GM21367 (cell line): ENCODE measurements at regions not wholly inside any gene's neighbourhood (a gene's known extent, or its start where the extent isn't known, plus 50 kb on each side); places are given as distances from the start of the nearest gene placed in this dataset.
"Not testable (repeated sequence)": the region's sequence is repeated elsewhere in the genome, so short reads cannot be mapped to it uniquely, and the experiment has no call there.

Experiments used
- ATAC-seq: cut with Tn5 transposase; IDR thresholded peaks from one replicate; pipeline ENCODE4 v1.9.1; 2021; ENCODE audit not compliant: unreplicated experiment

DNA sequence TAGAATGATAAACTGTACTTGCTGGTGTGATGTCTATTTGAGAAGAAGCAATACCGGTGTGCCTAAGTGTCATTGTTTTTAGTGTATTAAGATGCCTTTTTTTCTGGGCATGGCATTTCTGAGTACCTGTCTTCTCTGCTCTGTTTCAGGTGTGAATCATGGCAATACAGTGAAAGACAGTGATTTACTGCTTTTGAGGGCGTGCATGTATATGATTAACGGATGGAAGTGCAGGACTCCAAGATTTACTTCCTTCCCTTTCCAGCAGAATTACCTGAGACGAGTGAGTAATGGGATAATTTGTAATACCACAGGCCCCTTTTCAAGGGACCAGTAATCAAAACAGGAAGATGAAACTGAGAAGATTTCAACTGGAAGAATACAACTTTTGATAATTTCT is 315.8 kb downstream of the SOX4 start:
- ATAC-seq = no peak

DNA sequence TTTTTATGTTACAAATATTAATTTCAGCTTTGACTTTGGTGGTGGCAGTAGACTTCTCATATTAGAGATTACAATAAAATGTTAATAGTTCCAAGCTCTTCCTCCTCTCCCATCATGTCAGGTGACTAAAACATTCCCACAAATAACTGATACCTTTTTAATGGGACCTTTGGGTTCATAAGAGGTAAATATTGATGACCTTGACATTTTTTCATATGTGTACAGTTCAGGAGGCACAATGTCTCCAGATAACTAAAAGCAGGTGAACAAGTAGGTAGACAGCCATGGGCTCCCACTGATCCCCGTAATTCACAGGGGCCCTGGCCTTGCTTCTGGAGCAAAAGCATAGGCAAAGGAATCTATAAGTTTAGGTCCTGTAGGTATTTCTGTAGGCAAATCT is 317.7 kb downstream of the SOX4 start:
- no peak for ATAC-seq

DNA sequence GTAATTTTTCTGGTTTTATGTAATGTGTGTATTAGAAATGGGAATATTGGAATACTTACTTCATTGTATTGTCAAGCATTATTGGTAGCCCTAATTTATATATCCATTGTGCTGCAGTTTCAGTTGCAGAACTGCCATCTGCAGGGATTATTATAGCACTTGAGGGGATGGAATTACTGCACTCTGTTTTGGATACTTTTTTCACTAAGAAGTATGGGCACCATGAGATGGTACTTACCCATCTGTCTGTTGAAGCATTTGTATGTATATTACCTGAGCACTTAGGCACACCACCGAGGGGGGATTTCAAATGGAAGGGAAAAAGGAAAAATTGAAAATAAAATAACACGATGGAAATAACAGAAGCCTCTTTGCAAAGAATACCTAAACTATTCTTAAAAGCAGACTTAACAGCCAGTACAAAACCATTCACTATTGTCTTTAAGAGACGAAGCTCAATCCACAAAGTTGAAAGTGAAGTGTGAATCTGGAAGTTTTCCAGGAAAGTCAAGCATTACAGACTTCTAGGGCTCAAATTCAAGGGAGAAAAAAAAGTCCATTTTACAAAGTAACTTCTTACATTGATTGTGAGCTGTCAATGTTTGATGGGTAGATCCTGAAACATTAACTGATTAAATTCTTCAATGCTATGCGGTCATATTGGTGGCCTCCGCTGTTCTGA is 318.7 kb downstream of the SOX4 start:
- ATAC-seq = no peak

DNA sequence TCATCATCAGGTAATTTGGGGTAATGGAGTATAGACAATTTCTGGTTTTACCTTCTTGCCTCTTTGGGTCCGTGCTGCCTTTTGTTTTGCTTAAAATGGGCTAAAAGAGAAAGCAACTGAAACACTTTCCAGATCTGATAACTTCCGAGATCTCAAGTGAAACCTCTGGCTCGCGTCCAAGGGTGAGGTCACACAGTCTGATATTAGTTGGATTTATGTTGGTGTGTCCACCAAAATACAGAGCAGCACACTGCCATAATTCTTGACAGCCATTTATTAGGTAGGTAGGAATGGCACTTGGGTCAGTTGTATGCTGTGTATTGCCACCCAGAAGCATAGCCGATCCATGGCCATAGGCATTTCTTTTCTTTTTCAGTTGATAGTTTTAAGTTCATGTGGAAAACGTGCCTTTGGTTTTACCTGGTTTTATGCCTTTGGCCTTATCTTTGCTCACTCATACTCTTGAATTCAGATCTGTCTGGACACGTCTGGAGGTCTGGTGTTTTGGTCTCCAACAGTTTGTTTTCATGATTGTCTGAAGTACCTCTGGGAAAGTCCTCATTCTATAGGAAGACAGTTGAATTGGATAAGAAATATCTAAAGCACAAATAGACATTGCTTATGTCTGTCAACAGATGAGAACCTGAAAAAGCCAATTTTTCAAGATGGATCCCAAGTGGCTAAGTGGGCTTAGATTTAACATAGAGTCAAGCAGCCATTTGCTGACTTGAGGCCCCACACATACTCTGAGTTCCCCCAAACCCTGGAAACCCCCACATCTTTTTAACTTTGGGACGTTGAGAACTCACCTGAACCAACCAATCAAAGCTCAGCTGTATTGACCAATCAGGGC is 320.8 kb downstream of the SOX4 start:
- no peak for ATAC-seq

DNA sequence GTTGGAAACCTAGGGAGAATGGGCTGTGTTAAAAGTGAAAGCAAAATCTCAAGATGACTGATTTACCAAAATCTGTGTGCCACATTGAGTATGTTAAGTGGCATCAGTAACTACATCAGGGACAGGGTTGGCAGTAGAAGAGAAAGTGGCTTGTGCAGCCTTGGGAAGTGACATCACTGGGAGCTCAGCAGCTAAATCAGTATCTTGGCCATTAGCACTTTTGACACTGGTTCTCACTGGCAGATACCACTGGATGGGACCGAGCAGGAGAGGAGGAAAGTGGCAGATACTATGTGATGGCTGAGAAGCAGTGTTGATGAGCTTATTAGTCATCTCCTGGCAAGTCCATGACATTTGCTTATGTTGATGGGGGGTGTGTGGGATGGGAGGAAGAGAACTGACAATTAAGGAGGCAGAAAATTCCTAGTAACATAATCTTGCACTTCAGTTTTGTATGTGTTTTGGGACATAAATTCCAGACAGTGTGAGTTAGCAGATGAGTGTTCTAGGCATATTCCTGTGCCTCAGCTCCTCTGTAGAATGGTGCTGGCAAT is 322.2 kb downstream of the SOX4 start:
- ATAC-seq = no peak

DNA sequence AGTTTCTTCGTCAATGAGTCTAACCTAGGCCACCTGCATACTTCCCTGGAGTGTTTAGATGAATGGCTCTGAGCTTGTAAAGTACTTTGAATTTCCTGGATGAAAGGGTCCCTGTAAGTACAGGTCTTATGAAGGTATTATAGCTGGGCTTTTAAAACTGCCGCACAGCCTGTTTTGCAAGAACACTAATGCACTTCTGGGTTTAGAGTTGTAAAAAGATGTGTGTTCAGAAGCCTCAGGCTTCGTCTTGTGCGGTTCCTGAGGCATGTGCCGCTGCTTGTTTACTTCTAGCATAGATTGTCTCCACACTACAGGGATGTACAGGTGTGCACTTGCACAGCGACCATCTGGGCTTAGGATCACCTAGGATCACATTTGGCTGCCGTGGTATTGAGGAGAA is 324.5 kb downstream of the SOX4 start:
- ATAC-seq = no peak

DNA sequence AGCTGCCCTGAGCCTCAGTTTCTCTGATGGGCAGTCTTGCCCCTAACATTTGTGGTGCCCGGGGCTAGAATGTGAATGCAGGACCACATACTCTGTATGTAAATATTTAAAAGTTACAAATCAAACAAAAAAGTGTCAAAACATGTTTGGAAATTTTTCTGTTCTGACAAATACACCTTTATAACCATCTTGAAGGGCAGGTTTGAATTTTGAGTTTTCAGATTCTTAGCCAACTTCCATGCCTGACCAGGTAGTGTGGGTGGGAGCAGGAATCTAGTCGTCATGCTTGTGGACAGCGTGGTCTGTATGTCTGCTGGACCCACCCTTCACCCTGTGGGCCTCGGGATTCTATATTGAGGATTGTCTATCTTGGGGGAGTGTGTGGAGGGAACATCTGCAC is 325.1 kb downstream of the SOX4 start:
- ATAC-seq = no peak

DNA sequence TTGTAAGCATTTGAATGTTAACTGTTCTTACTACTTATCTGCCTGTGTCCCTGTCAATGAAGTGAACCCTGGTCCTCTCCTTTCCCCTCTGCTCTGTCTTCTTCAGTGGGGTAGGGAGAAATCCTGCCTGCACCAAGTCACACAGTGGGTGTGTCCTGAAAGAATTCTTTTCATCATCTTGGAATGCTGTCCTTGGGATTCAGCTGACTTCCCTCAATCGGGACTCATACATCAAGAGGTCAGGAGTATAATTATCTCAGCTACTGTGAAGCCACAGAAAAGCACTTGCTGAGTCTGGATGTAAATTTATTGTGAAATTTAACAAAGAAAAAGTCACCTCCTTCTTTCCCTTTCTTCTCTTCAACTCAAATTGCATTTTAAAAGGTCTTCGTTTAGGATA is 328.5 kb downstream of the SOX4 start:
- no peak for ATAC-seq

DNA sequence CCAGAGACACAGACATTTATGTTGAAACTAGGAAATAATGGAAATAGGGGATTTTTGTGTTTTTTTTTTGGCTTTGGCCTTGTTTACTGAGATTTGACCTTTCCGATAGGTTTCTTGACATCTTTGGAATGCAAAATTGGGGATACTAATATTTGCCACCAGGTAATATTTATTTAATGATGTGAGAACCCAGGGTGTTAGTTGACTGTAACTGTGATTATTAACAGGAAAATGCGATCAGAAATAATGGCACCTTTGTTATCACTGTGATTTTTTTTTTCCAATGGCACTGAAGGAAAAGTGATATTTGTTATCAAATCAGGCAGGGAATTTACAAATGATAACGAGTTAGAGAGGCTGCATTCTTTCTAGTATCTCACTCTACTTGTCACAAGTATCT is 330.5 kb downstream of the SOX4 start:
- ATAC-seq = no peak

DNA sequence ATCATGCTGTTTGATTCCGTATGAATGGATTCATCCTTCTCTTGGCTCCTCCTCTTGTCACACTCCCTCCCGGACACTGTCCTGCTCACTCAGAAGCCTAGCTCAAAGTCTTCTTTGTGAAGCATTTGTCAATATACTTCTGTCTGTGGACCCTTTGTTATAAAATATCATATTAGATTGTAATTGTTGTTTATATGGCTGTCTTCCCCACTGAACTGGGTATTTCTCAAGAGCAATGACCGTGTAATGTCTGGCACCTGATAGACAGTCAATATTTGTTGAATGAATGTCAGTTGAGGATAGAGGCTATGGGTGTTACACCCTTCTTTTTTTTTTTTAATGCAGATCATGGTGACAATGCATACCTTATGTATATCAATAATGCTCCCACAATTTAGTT is 335.3 kb downstream of the SOX4 start:
- no peak for ATAC-seq

DNA sequence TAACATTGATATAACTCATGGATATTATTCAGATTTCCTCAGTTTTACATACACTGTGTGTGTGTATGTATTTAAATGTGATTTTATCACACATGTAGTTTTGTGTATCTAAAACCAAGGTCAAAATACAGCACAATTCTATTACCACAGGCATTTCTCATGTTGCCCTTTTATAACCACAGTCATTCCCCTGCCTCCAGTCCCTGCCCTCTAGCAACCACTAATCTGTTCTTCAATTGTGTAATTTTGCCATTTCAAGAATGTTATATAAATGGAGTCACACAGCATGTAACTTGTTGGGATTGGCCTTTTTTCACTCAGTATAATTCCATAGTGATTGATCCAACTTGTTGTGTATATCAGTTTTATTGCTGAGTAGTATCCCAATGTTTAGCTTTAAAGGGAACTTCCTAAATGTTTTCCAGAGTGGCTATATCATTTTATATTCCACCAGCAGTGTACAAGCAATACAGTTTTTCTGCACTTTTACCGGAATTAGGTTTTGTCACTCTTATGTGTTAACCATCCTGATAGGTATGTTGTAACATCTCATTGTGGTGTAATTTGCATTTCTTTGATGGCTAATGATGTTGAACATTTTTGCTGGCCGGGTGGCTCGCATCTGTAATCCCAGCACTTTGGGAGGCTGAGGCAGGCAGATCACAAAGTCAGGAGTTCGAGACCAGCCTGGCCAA is 338.2 kb downstream of the SOX4 start:
- ATAC-seq = no peak

DNA sequence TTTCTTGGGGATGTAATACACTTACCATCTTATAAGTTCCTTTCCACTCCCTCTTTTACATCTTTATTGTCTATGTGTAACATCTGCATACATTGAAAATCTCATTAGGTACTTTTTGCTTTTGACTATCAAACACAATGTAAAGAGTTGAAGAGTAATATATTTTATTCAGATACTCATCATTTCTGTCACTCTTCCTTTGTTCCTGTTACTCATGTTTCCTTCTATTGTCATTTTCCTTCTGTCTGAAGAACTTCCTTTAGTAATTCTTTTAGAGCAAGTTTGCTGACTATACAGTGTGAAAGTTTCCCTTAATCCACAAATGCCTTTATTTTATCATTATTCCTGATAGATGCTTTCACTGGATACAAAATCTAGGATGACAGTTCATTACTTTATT is 339.8 kb downstream of the SOX4 start:
- ATAC-seq = no peak

DNA sequence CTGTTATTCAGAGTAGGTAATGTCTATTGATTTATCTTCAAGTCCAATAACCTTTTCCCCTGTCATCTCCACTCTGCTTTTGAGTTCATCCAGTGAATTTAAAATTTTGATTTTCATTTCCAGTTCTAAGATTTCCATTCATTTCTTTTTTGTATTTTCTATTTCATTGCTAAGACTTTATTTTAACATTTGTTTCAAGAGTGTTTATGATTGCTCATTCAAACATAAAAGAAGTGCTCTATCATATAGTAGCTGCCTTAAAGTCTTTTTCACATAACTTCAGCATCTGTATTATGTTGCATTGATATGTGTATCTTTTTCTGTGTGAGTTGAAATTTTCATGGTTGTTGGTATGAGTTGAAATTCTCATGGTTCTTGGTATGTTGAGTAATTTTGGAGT is 341.6 kb downstream of the SOX4 start:
- no peak for ATAC-seq

DNA sequence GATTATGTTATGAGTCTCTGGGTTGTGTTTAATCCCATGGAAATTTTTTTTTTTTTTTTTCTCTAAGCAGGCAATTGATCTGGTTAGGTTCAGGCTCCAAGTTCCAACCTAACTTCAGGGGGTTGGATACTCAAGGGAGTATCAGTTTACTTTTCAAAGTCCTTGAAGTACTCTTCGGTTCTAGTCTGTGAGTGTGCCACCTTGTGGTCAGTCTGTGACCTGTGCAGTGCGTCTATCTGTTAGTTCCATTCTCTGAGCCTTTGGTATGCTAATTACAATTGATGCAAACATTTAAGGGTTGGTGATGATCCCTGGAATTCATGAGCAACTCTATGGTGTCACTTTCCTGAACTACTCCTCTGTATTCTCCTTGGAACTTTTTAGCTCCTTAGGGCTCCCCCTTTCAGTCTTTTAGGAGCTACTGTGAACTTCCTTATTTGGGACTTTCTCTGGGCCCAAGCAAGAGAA is 342.0 kb downstream of the SOX4 start:
- ATAC-seq = peak; percentile 78

DNA sequence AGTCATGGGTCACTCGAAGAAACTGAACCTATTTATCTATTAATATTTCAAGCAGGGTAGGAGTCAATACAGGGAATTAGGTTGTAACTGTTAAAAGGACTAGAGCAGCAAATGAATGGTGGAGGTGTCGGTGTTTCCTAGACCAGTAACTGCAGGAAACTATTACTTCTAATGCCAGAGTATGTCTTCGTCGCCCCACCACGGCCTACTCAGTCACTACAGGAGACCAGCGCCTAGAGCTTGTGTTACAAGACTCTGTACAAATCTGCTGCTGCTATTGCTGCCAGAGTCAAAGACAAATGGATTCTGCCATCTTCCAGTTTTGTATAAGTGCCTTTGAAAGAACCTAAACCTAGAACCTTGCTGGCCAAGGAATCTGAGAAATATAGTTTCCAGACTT is 343.9 kb downstream of the SOX4 start:
- no peak for ATAC-seq

DNA sequence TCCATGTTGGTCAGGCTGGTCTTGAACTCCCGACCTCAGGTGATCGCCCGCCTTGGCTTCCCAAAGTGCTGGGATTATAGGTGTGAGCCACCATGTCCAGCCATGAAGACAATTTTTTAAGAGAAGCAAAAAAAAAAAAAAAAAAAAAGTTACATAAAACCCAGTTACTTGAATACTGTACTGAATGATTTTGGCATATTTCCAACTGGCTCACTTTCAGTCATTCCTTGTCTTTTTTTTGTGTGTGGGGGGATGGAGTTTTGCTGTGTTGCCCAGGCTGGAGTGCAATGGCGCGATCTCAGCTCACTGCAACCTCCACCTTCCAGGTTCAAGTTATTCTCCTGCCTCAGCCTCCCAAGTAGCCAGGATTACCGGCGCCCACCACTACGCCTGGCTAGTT is 345.5 kb downstream of the SOX4 start:
- not testable (repeated sequence) for ATAC-seq

DNA sequence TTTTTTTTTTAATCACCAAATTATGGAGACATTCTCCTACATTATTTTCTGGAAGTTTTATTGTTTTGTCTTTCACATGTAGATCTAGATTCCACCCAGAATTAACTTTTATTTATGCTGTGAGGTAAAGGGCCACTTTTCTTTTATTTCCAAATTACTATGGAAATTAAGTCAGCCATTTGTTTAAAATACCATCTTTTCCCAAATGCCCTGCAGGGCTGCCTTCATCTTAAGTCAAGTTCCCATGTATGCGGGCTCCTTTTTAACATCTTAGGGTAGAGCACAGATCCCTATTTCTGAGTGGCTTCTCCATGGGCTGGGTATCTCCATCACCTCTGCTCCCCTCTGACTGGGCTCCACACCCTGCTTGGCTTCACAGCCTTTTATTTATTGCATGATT is 348.4 kb downstream of the SOX4 start:
- no peak for ATAC-seq

DNA sequence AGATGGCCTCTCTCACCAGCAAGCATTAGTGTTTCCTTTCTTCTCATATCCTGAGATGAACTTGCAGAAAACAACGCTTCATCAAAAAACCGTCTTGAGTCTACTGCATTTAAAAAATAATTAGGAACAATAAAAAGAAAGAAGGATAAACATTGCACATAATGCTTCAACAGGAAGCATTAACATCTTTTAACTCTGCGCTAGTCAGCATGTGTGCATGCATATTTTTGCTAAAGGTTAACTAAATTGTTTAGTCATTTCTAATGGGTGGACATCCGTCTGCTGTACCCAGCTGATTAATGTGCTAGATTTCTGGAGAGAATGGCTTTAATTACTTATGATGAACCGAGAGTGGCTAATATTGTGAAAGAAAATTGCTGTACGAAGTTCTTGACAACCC is 349.3 kb downstream of the SOX4 start:
- no peak for ATAC-seq

DNA sequence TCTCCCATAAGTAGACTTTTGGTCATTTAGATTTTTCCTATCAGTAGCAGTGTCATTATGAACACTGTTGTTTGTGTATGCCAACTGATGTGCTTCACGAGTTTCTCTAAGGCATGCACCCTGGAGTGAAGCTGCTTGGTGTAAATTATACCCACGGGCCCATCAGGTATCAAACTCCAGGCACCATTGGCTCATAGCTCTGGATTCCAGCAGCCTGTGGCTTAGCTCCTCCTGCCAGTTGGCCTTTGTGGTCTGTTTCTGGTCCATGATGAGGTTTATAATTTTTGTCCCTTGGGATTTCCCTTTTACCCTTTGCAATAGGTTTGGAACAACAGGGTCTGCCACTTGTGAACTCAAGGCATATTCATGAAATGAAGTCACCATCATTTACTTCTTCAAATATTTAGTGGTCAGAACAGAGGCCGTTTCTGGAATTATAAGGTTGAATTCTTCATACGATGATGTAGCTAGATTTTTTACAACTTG is 350.5 kb downstream of the PRL start:
- no peak for ATAC-seq

DNA sequence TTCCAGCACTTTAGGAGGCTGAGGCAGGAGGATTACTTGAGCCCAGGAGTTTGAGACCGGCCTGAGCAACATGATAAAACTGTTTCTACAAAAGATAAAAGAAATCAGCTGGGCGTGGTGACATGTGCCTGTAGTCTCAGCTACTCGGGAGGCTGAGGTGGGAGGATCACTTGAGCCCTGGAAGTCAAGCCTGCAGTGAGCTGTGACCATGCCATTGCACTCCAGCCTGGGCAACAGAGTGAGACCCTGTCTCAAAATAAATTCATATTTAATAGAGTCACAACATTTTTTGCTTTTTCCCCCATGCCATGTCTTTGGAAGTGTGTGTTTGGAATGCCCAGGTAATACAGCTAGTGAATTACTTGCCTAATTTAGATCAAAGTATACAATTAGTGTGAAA is 349.6 kb downstream of the PRL start:
- ATAC-seq = not testable (repeated sequence)

DNA sequence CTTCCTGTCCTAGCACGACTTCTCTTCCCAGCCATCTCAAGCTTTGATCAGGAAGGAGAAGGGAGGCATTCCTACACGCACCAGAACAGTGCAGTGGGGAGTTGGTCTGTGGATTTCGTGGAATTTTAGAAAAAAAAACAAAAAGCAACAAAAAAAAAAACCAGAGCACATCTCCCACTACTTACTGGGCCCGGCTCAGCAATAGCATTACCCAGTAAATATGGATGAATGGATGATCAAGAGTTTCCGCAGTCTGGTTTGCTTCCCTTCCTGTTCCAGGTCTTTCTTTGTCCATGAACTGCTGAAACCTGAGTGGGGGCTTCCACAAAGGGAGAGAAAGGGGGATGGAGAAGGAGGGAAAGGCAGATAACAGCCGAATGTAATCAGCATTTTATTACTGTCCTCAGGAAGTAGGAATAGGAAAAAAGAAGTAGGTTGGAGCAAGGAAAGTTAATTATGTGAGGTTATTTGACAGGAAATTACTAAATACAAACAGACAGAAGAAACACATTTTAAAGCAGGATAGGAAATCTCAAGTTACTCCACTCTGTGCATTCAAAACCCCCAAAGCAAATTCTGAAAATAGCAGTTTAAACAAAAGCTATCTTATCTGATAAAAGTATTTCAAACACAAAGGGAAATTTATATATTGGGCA is 349.0 kb downstream of the PRL start:
- no peak for ATAC-seq
